ENCODE measurements at regions not wholly inside any gene's neighbourhood (a gene's known extent, or its start where the extent isn't known, plus 50 kb on each side); places are given as distances from the start of the nearest gene placed in this dataset.

DNA sequence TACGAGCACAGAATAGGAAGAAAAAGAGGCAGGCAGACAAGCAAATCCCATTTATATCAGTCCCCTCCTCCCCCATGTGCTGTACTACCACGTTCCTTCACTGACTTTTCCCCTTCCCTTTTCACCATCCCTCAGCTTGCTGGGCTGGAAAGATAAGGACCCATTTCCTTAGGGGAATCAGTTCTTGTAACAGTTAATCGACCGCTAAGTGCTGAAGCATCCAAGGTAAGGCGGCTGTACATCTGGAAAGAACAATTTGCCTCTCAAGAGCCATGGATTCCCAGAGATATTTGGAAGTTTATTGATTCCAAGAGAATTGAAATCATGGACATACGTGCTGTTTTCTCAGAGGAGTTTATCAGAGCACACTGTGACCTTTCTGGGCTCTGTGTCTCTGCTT lies 1688.0 kb downstream of the STIM2 start:
- no peak for DNase-seq (ENCODE audit: low read depth)
- H3K4me3 ChIP-seq (ENCODE audit: low read depth, low read length) = no peak overlapping the region
- TF ChIP-seq, protein P1, sequence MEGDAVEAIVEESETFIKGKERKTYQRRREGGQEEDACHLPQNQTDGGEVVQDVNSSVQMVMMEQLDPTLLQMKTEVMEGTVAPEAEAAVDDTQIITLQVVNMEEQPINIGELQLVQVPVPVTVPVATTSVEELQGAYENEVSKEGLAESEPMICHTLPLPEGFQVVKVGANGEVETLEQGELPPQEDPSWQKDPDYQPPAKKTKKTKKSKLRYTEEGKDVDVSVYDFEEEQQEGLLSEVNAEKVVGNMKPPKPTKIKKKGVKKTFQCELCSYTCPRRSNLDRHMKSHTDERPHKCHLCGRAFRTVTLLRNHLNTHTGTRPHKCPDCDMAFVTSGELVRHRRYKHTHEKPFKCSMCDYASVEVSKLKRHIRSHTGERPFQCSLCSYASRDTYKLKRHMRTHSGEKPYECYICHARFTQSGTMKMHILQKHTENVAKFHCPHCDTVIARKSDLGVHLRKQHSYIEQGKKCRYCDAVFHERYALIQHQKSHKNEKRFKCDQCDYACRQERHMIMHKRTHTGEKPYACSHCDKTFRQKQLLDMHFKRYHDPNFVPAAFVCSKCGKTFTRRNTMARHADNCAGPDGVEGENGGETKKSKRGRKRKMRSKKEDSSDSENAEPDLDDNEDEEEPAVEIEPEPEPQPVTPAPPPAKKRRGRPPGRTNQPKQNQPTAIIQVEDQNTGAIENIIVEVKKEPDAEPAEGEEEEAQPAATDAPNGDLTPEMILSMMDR (conservative IDR thresholded peaks at IDR 0.05; ENCODE audit: low read depth, low read length) = no peak

- peak; percentile 13 for DNase-seq (ENCODE audit: low read depth)
- TF ChIP-seq, protein P1 (conservative IDR thresholded peaks at IDR 0.05; ENCODE audit: low read depth, low read length) = no peak
- no peak overlapping the region for H3K4me3 ChIP-seq (ENCODE audit: low read depth, low read length)
Measured at GRCh38 chr4:28555866-28556265, 1695.2 kb downstream of the STIM2 start.

DNA sequence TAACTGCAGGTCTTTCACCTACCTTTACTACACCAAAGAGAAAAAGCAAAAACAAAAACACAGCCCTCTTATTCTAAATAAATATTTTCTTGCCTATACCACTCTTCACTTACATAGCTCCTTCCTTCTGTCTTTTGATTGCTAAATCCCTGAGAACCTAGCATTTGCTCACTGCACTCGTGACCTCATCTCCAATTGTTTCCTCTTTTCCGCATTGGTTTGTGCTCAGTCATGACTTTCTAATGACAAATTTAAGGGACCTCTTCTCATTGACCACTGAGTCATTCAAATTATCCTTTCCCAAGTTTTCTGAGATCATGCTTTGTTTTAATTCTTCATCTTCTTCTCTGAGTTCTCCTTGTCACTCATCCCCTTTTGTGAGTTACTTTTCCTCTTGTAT lies 1697.1 kb downstream of the STIM2 start:
- TF ChIP-seq, protein P1 (conservative IDR thresholded peaks at IDR 0.05; ENCODE audit: low read depth, low read length) = no peak
- no peak overlapping the region for H3K4me3 ChIP-seq (ENCODE audit: low read depth, low read length)
- DNase-seq (ENCODE audit: low read depth) = peak; percentile 32

- TF ChIP-seq, protein P1 (conservative IDR thresholded peaks at IDR 0.05; ENCODE audit: low read depth, low read length) = no peak
- H3K4me3 ChIP-seq (ENCODE audit: low read depth, low read length) = no peak overlapping the region
- peak; percentile 7 for DNase-seq (ENCODE audit: low read depth)
Measured at GRCh38 chr4:28558895-28559294, 1698.3 kb downstream of the STIM2 start.

DNA sequence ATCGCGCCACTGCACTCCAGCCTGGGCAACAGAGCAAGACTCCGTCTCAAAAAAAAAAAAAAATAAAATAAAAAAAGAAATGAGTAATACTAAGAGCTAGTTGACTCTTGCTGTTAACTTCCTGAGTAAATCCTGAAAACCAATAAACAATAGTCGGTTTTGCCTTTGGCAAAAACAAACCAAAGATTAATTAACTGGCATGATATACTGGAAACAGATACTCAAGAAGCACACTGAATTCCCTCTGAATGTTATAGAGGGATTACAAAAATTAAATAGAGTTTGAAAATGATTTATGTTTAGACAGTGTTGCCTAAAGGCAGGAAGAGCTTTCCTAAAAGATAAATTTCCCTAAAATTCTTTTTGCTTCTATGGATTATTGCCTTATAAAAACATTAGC lies 1702.3 kb downstream of the STIM2 start:
- no peak overlapping the region for H3K4me3 ChIP-seq (ENCODE audit: low read depth, low read length)
- no peak for DNase-seq (ENCODE audit: low read depth)
- TF ChIP-seq, protein P1 (conservative IDR thresholded peaks at IDR 0.05; ENCODE audit: low read depth, low read length) = no peak

GRCh38 chr4:28565396-28565795 lies 1704.8 kb downstream of the STIM2 start:
- no peak overlapping the region for H3K4me3 ChIP-seq (ENCODE audit: low read depth, low read length)
- DNase-seq (ENCODE audit: low read depth) = no peak
- TF ChIP-seq, protein P1 (conservative IDR thresholded peaks at IDR 0.05; ENCODE audit: low read depth, low read length) = no peak

DNA sequence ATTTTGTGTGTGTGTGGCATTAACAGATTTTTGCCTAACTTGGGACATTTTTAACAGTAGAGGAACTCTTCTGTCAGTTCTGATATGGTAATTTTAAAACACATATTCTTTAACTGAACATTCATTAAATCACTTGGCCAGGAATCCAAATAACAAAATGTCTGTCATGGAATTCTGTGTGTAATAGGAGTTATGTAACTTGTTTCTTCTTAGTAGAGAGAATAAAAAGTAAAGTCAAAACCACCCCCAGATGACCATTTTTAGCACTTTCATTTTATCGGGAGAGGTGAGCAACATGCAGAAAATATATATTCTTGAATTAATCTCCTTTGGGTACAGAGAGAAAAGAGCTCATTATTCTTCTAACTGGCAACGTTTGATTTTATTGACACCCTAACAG lies 1740.3 kb downstream of the STIM2 start:
- no peak overlapping the region for H3K4me3 ChIP-seq (ENCODE audit: low read depth, low read length)
- TF ChIP-seq, protein P1 (conservative IDR thresholded peaks at IDR 0.05; ENCODE audit: low read depth, low read length) = no peak
- no peak for DNase-seq (ENCODE audit: low read depth)
